ENCODE measurements at regions not wholly inside any gene's neighbourhood (a gene's known extent, or its start where the extent isn't known, plus 50 kb on each side); places are given as distances from the start of the nearest gene placed in this dataset.

DNA sequence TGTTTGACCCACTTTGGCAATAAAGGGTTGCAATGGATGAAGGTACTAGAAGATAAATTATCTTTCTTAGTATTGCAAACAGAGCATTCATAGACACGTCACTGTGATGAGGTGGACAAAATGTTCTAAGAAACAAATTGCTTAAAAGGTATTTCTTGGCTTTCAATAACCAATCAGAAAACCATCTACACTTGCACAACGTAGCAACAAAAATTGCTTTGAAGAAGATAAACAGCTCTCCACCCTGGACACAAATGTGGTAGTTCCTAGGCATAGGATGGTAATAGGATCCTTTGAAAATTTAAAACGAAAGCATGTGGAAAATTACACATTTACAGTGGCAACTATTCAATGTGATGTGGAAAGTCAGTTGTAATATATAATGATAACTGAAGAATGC, 439.9 kb upstream of the ETAA1 start:
- Histone ChIP-seq H3K9me3 (ENCODE audit: low read depth) (no peaks in the 10 kb centered on the region), H3K27me3 (no peaks in the 10 kb centered on the region), H3K27ac (no peak overlapping the region), H3K4me1 (ENCODE audit: low read depth) (peaks cover 6% of the 10 kb centered on the region), H3K4me3 (no peak overlapping the region), H3K36me3 (no peaks in the 10 kb centered on the region)
- DNase-seq (ENCODE audit: low read depth in 1 of 2, low spot score in 1 of 2) = peak in 1 of 2 donors; percentile 15
- TF ChIP-seq, protein P1, sequence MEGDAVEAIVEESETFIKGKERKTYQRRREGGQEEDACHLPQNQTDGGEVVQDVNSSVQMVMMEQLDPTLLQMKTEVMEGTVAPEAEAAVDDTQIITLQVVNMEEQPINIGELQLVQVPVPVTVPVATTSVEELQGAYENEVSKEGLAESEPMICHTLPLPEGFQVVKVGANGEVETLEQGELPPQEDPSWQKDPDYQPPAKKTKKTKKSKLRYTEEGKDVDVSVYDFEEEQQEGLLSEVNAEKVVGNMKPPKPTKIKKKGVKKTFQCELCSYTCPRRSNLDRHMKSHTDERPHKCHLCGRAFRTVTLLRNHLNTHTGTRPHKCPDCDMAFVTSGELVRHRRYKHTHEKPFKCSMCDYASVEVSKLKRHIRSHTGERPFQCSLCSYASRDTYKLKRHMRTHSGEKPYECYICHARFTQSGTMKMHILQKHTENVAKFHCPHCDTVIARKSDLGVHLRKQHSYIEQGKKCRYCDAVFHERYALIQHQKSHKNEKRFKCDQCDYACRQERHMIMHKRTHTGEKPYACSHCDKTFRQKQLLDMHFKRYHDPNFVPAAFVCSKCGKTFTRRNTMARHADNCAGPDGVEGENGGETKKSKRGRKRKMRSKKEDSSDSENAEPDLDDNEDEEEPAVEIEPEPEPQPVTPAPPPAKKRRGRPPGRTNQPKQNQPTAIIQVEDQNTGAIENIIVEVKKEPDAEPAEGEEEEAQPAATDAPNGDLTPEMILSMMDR (IDR thresholded peaks at IDR 0.05; ENCODE audit: low read depth, low read length) = no peak

DNA sequence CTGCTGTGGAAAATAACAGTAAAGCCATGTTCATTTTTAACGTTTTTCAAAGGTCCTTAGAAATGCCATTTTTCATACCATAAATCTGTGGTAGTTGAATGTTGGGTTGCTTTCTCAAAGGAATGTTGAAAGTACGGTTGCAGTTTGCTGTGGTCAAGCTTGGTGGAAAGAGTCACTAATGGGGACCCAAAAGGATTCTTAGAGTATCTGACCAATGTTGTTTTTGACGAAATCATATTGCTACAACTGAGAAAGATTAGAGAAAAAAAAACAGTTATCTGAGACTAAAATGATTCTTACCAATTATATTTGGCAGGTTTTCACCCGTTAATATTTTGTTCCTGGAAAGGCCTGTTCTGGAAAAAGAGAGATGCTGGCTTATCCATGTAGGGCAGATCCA, 439.5 kb upstream of the ETAA1 start:
- no peaks in the 10 kb centered on the region for H3K27me3 ChIP-seq
- H3K27ac ChIP-seq = no peak overlapping the region
- DNase-seq (ENCODE audit: low read depth in 1 of 2, low spot score in 1 of 2) = no peak
- H3K36me3 ChIP-seq = no peaks in the 10 kb centered on the region
- H3K4me3 ChIP-seq = no peak overlapping the region
- TF ChIP-seq, protein P1 (IDR thresholded peaks at IDR 0.05; ENCODE audit: low read depth, low read length) = no peak
- H3K9me3 ChIP-seq (ENCODE audit: low read depth) = no peaks in the 10 kb centered on the region
- H3K4me1 ChIP-seq (ENCODE audit: low read depth) = peaks cover 11% of the 10 kb centered on the region

DNA sequence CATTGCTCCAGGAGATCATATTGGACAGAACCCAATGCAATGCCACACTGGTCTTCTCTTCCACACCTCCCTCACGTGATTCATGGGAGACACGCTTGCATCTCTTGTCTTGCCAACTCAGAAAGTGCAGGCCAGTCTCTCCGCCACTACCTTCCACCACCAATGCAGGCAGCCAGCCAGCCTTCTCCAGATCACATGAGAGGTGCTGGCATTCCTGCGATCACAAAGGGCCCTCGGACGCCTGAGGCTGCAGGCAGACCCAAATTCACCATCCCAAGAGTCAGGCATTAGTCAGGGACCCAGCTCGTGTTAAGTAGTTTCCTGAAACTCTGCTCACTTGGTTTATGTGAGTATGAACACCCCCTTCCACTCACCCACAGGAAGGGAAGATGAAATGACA, 437.0 kb upstream of the ETAA1 start:
- TF ChIP-seq, protein P1 (IDR thresholded peaks at IDR 0.05; ENCODE audit: low read depth, low read length) = no peak
- H3K27ac ChIP-seq = no peak overlapping the region
- no peaks in the 10 kb centered on the region for H3K36me3 ChIP-seq
- no peak for DNase-seq (ENCODE audit: low read depth in 1 of 2, low spot score in 1 of 2)
- H3K4me1 ChIP-seq (ENCODE audit: low read depth) = peaks cover 30% of the 10 kb centered on the region
- no peak overlapping the region for H3K4me3 ChIP-seq
- H3K9me3 ChIP-seq (ENCODE audit: low read depth) = no peaks in the 10 kb centered on the region
- H3K27me3 ChIP-seq = no peaks in the 10 kb centered on the region

DNA sequence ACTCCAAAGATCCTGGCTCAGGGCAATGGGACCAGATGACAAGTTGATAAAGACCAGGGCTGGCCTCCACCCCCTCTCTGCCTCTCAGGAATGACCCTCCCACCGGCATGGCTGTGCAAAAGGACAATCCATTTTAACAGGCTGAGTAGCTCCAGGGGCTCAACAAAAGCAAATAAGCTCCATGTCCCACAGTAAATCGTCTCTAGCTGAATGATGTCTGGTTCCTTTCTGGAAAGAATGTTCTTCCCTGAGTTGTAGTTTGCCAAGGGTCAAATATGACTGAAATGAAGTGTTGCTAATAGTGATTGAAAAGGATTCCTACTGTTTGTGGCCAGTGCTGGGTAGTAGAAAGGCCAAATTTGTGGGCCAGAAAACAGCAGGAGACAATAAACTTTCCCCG, 434.4 kb upstream of the ETAA1 start:
- H3K36me3 ChIP-seq = no peaks in the 10 kb centered on the region
- TF ChIP-seq, protein P1 (IDR thresholded peaks at IDR 0.05; ENCODE audit: low read depth, low read length) = no peak
- no peaks in the 10 kb centered on the region for H3K27me3 ChIP-seq
- peaks cover 25% of the 10 kb centered on the region for H3K4me1 ChIP-seq (ENCODE audit: low read depth)
- H3K4me3 ChIP-seq = no peak overlapping the region
- DNase-seq (ENCODE audit: low read depth in 1 of 2, low spot score in 1 of 2) = peak in 1 of 2 donors; percentile 84
- no peaks in the 10 kb centered on the region for H3K9me3 ChIP-seq (ENCODE audit: low read depth)
- peak overlapping the region; percentile 86 for H3K27ac ChIP-seq

DNA sequence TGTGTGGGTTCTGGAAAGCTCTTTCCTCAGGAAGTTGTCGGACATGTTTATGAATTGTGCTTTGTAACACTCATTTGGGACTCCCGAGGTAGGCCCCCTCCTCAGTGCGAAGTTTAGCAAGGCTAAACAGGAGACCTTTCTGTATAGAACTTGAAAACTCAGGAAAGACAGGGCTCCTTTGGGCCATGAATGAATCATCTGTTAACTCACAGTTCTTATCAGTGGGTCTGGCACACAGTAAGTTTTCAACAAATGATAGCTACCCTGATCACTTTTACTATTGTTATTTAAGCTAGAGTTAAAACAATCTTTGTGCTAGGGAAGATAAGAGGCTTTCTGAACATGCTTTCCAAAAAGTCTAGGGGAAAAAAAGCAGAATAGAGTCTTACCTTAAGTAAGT, 430.5 kb upstream of the ETAA1 start:
- no peaks in the 10 kb centered on the region for H3K27me3 ChIP-seq
- H3K4me1 ChIP-seq (ENCODE audit: low read depth) = peaks cover 25% of the 10 kb centered on the region
- no peaks in the 10 kb centered on the region for H3K36me3 ChIP-seq
- no peaks in the 10 kb centered on the region for H3K9me3 ChIP-seq (ENCODE audit: low read depth)
- TF ChIP-seq, protein P1 (IDR thresholded peaks at IDR 0.05; ENCODE audit: low read depth, low read length) = no peak
- H3K27ac ChIP-seq = no peak overlapping the region
- no peak overlapping the region for H3K4me3 ChIP-seq
- DNase-seq (ENCODE audit: low read depth in 1 of 2, low spot score in 1 of 2) = peak in 1 of 2 donors; percentile 59

DNA sequence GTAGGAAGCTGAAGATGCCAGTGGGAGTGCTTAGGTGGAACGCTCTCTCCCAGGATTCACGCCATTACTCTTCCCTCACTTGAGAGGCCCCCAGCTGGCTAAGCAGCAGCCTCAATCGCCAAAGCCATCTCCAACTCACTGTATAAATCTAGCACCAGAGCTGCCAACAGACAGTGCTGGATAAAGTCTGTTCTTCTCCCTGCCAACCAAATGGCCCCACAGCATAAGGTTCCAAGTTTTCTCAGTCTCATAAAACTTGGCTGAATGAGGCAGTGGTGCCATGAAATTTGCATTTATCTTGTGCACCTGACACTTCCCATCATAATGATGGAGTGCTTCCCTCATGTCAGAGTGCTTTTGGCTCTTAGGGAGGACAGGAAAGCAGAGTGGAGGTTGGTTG, 428.2 kb upstream of the ETAA1 start:
- Histone ChIP-seq H3K36me3 (no peaks in the 10 kb centered on the region), H3K4me1 (ENCODE audit: low read depth) (peaks cover 6% of the 10 kb centered on the region), H3K4me3 (no peak overlapping the region), H3K27ac (no peak overlapping the region), H3K9me3 (ENCODE audit: low read depth) (no peaks in the 10 kb centered on the region), H3K27me3 (no peaks in the 10 kb centered on the region)
- DNase-seq (ENCODE audit: low read depth in 1 of 2, low spot score in 1 of 2) = no peak
- TF ChIP-seq, protein P1 (IDR thresholded peaks at IDR 0.05; ENCODE audit: low read depth, low read length) = no peak

Measured in cardiac muscle cell (in vitro differentiated cells and primary cell).